Stimulated activated CD4-positive, alpha-beta T cell treated with anti-CD3 and anti-CD28 coated beads, TNF-alpha, amount 100 ng/mL, for 4 hours (primary cell): ENCODE measurements at regions not wholly inside any gene's neighbourhood (a gene's known extent, or its start where the extent isn't known, plus 50 kb on each side); places are given as distances from the start of the nearest gene placed in this dataset.

Experiments
- DNase-seq, 3 experiments: peaks; one replicate each; pipeline ENCODE4 v3.0.0-alpha.2; 2020; ENCODE audit warnings: low read depth in 3 of 3

GRCh38 chr18:45266023-45266422, 349.3 kb upstream of the SLC14A2 start:
- DNase-seq, result no peak

DNA sequence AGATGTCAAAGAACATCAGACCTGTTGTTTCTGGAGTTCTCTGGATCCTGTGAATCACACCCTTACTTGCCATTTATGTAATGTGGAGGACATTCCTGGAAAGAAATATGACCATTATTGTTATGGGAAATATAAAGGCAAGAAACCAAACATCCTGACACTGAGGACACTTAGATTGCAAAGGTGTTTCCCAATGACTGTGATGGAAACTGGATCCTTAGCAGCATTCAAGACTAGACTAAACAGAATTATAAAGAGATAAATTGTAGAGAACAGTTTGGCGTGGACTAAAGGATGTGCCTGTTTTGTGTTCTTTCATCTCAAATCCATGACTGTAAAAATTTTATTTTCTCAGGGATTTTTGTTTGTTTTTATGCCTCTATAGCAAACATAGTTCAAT, 347.7 kb upstream of the SLC14A2 start:
- no peak for DNase-seq

DNA sequence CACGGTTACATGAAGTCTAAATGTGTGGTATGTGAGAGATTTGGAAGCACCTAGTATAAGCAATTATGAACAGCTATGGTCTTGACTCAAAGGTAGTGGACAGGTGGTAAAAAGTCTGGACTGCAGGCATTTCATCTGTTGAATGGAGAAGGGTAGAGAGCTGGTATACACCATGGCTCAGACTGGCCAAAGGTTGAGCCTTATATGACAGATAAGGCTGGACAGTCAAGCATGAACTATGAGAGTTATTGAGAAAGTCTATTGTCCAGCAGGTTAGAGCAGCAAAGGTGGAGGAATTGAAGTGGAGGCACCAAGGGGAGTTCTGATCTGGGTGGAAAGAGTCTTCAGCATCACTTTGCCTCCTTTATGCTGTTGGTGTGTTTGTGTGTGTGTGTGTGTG, 346.7 kb upstream of the SLC14A2 start:
- no peak for DNase-seq

DNA sequence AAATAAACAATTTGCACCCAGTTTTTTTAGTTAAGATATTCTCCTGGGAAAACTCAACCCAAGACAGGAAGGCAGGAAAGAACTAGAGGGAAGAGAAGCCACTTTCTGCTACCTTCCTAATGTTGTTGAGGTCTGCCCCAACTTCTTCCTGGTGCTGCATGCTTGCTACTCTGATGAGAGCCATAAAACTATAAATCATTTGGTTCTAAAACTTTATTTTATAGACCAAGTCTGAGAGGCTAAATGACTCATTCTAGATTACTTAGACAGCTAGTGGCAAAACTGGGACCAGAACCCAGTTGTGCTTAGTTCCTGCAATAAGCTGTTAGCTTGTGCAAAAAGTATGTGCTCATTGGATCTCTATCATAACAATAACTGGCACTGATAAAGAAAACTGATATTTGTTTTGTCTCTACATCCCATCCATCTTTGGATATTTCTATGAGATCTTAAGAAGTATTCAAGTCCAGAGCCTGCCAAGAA, 344.9 kb upstream of the SLC14A2 start:
- no peak for DNase-seq

DNA sequence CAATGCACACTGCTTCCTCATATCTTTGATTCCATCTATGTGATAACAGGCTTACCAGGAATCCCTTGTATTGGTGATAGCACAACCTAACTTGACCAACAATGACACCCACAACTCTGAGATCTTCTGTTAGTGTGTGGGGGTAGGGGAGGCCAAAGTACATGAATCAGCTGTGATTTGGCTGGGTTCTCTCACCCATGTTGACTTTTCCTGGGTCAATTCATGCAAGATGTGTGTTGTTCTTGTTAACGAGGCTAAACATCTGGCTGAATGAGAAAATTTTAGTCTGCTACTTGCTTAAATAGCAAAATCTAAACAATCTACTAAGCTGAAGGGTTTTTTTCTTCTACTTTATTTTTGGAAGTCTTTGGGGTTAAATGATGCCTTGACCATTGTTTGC, 341.2 kb upstream of the SLC14A2 start:
- DNase-seq, result no peak

GRCh38 chr18:45275367-45276113, 339.7 kb upstream of the SLC14A2 start:
- DNase-seq, result no peak

GRCh38 chr18:45276878-45277277, 338.4 kb upstream of the SLC14A2 start:
- no peak for DNase-seq

DNA sequence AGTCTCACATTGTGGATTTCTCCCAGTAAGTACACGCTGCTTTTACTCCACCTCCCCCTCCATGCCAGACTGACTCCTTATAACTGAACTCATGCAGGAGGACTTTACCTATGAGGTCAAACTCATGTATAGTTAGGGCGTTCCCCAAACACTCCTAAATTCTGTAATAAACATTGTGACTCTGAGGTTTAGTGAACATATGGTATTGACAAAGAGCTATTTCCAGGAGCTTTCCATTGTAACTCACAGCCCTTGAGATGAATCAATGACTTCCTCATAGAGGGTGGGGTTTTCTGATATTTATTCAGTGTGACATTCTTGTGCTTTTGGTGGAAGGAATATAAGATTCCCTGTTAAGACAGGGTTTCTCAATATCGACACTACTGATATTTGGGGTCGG, 337.4 kb upstream of the SLC14A2 start:
- DNase-seq, result no peak

GRCh38 chr18:45280481-45281276, 334.6 kb upstream of the SLC14A2 start:
- DNase-seq, result no peak

- DNase-seq, result no peak
Measured at GRCh38 chr18:45282101-45282812, 333.0 kb upstream of the SLC14A2 start.

DNA sequence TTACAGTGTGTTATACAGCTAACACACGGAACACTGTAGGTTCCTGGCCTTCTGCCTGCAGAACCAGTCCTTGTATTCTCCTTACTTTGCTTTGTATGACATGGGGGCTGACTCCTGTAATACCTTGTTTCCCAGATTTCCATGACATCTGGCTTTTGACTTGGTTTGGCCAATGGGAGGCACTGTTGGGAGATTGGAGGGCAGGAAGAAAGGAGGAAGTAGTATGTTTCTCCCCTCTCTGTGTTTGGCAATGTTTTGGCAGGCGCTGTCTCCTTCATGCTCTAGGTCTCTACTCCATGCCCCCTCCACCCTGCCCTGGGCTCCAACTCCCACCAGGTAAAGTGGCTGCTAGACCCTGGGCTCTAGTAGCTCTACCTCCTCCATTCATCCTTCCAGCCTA, 331.1 kb upstream of the SLC14A2 start:
- no peak for DNase-seq

DNA sequence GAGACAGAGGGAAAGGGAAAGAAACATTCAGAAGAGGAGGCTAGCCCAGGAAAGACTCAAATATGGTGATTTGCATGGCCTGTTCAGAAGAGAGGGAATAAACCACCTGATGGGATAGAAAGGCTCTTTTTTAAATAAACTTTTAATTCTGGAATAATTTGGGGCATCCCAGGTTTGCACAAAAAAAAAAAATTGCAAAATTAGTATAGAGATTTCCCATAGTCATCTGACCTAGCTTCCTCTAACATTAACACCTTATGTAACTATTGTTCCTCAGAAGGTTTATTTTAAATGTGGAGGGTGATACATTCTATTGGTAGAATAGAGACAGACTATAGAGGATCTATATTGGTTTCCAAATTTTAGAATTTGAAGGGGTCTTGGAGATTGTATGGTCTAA, 330.4 kb upstream of the SLC14A2 start:
- DNase-seq, result no peak

DNA sequence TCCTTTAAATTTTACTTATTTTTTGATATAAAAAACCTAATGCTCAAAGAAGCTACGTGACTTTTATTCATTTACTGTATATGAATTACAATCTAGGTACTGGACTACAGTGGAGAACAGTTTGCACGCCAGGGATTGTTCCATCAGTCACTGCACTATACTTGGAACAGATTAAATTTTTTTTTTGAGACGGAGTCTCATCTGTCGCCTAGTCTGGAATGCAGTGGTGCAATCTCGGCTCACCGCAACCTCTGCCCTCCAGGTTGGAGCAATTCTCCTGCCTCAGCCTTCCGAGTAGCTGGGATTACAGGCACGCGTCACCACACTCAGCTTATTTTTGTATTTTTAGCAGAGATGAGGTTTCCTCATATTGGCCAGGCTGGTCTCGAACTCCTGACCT, 330.0 kb upstream of the SLC14A2 start:
- no peak for DNase-seq

- no peak for DNase-seq
Measured at GRCh38 chr18:45286431-45286830, 328.8 kb upstream of the SLC14A2 start.

- no peak for DNase-seq
Measured at GRCh38 chr18:45287531-45287930, 327.7 kb upstream of the SLC14A2 start.

GRCh38 chr18:45290364-45290763, 324.9 kb upstream of the SLC14A2 start:
- DNase-seq, result no peak

DNA sequence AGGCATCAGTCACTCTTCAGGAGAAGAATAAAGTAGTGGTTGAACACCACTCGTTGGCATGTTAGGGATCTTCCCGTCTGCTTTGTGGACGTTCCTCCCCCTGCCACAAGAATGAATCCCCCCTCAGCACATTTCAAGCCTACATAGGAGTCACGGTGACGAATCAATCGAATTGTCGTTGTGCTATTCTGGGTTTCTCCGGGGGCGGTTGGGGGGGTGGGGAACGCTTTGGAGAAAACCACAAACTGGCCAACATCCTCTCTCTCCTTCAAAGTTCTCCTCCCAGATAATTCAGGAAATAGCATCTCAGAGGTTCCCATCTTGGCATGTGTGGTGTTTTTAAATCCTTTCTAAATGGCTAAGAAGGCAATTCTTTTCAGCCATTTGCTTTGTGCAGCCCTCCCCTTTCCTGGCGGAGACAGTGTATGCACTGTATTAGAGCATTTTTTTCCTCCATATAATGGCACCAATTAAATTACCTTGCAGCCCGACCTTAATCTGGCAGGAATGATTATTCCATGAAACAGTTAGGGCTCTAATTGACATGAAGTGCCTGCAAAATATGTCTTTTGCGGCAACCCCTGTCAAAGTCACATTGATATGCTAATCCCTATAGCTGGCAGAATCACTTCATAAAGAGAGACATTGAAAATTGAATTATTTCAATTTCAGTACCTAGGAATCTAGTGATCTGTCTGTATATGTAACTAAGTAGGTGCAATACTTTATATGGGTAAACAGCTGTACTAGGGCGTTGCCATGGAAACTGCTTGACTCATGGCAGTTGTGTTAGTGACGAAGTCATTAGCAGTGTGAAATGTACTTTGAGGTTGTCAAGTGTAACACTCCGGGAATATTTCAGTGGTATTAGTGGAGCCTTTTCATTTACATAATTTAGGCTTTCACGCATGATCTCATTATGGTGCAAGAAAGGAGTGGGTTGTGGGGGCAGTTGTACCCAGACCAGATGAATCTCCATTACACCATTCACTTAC, 323.4 kb upstream of the SLC14A2 start:
- no peak for DNase-seq

DNA sequence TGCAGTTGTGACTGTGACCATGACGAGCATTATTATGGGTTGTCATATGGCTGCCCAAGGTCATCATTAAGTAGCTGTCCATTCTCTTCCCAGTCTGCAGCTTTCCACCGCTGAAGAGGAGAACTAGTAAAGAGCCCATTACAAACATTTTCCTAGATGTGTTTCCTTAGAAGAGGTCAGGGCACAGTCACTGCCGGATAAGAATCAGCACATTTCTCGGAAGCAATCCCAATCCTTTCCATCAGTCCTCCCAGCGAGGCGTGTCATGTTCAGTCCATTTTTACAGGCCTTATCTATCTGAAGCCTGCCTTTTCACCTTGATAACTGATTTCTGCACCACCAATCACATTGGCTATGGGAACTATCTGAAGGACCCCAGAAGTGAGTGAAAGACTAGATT, 319.9 kb upstream of the SLC14A2 start:
- DNase-seq, result no peak

DNA sequence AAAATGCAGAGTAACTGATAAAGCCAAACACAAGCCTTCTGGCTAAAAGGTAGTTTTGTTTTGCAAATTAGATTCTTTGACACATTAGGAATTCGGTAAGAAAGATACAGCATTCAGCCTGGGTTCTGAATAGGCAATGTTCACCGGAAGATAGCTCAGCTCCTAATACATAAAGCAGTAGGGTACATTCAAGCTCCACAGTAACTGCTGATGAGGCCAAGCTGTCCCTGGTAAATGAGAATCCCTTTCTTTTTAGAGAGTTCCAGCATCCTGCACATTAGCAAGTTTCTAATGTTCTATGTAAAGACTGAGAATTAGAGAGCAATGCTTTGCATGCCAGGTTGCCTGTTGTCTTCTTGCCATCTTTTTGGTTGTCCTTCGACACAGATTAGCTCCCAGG, 316.3 kb upstream of the SLC14A2 start:
- no peak for DNase-seq

- DNase-seq, result no peak
Measured at GRCh38 chr18:45303026-45303425, 312.2 kb upstream of the SLC14A2 start.

GRCh38 chr18:45304558-45304957, 310.7 kb upstream of the SLC14A2 start:
- no peak for DNase-seq
